AG04449 (cell line): ENCODE measurements at regions not wholly inside any gene's neighbourhood (a gene's known extent, or its start where the extent isn't known, plus 50 kb on each side); places are given as distances from the start of the nearest gene placed in this dataset.

Experiments
- CTCF ChIA-PET: fragments of 350-600 bp; formaldehyde crosslinking; extraction: SDS; loops from one replicate; lab custom pipeline; 2021; ENCODE audit warnings: antibody characterized with exemption; lab: Yijun Ruan, JAX
- POLR2A ChIA-PET: fragments of 400-600, 350-600 bp; formaldehyde crosslinking; extraction: SDS; loops from one replicate; lab custom pipeline; 2020; ENCODE audit warnings: antibody characterized with exemption, inconsistent platforms; lab: Yijun Ruan, JAX
- DNase-seq: peaks from one replicate; pipeline ENCODE4 v3.0.0-alpha.2; 2010; ENCODE audit warnings: low read depth, low spot score
- H3K4me3 ChIP-seq: 2 replicates; pipeline ENCODE4 v1.5.1; 2011; ENCODE audit warnings: low read depth, mild to moderate bottlenecking, control low read depth, low read length
- CTCF ChIP-seq: IDR thresholded peaks from one replicate; pipeline ENCODE4 v1.5.1; 2011; ENCODE audit warnings: mild to moderate bottlenecking, moderate library complexity, low read length, control low read depth, inconsistent platforms; ENCODE audit not compliant: insufficient read depth; ENCODE audit errors: missing control alignments

- ChIA-PET POLR2A (no interaction called here), CTCF (interaction anchor here (1.3 to 1.7 kb wide), 4 partner anchors 9 to 432 kb away, joined by 3 to 8 read pairs (median 7); no protein-coding TSS in a partner anchor)
- no peak for TF ChIP-seq CTCF
- DNase-seq, result no peak
- no peak overlapping the region for H3K4me3 ChIP-seq
These were observed 84.7 kb upstream of the PHACTR3 start for GRCh38 chr20:59519707-59520014.

GRCh38 chr20:59520814-59521213, 83.5 kb upstream of the PHACTR3 start:
- DNase-seq, result no peak
- POLR2A ChIA-PET, result no interaction called here
- TF ChIP-seq CTCF, result no peak
- CTCF ChIA-PET, result interaction anchor here (0.6 kb wide), 1 partner anchor 275 kb away, joined by 4 read pairs; no protein-coding TSS in a partner anchor
- no peak overlapping the region for H3K4me3 ChIP-seq

- no peak overlapping the region for H3K4me3 ChIP-seq
- CTCF ChIA-PET, result interaction anchor here (1.0 to 5.5 kb wide), 5 partner anchors 10 to 46 kb away, joined by 3 to 92 read pairs (median 4); no protein-coding TSS in a partner anchor
- TF ChIP-seq CTCF, result peak; percentile 89
- no peak for DNase-seq
- POLR2A ChIA-PET, result no interaction called here
These were observed 78.7 kb upstream of the PHACTR3 start for GRCh38 chr20:59525500-59526241.

GRCh38 chr20:59526242-59527225, 77.8 kb upstream of the PHACTR3 start:
- CTCF ChIA-PET, result interaction anchor here (0.9 to 5.5 kb wide), 4 partner anchors 11 to 45 kb away, joined by 3 to 92 read pairs (median 4); no protein-coding TSS in a partner anchor
- no peak overlapping the region for H3K4me3 ChIP-seq
- peak; percentile 38 for TF ChIP-seq CTCF
- no peak for DNase-seq
- POLR2A ChIA-PET, result interaction anchor here (0.6 kb wide), 1 partner anchor 9 kb away, joined by 3 read pairs; no protein-coding TSS in a partner anchor

GRCh38 chr20:59530782-59531181, 73.6 kb upstream of the PHACTR3 start:
- no peak for TF ChIP-seq CTCF
- no peak for DNase-seq
- no peak overlapping the region for H3K4me3 ChIP-seq
- POLR2A ChIA-PET, result no interaction called here
- CTCF ChIA-PET, result no interaction called here
